Right lobe of liver (tissue), 6 donors: ENCODE measurements at regions not wholly inside any gene's neighbourhood (a gene's known extent, or its start where the extent isn't known, plus 50 kb on each side); places are given as distances from the start of the nearest gene placed in this dataset.

Experiments used
- ATAC-seq, 4 donors: fragments of 200-7000 bp; cut with Tn5 transposase; one replicate each; pipeline ENCODE4 v1.9.1; 2020; ENCODE audit warnings: mild to moderate bottlenecking in 4 of 4, moderate library complexity in 4 of 4
- DNase-seq, 3 donors: peaks; one replicate each; pipeline ENCODE4 v3.0.0-alpha.2; 2020
- H3K27ac ChIP-seq, 3 donors: fragments of 200-600 bp; one replicate each; pipeline ENCODE4 v1.8.0; 2022
- H3K27me3 ChIP-seq, 2 donors: fragments of 200-600 bp; one replicate each; pipeline ENCODE4 v1.8.0; 2022
- H3K36me3 ChIP-seq, 4 donors: fragments of 200-600 bp; sonication (generic) in 1 of 4; one replicate each; pipeline versions ENCODE4 v1.5.1 to v1.8.0; 2017 to 2022; ENCODE audit warnings: control low read depth in 1 of 4
- H3K4me1 ChIP-seq, 4 donors: fragments of 200-600 bp; sonication (generic) in 1 of 4; one replicate each; pipeline versions ENCODE4 v1.5.1 to v1.8.0; 2017 to 2022; ENCODE audit warnings: control low read depth in 1 of 4
- H3K4me3 ChIP-seq, 3 donors: fragments of 200-600 bp; one replicate each; pipeline ENCODE4 v1.8.0; 2022
- H3K9me3 ChIP-seq, 4 donors: fragments of 200-600 bp; sonication (generic) in 1 of 4; one replicate each; pipeline versions ENCODE4 v1.5.1 to v1.8.0; 2017 to 2022; ENCODE audit warnings: control low read depth in 1 of 4
- POLR2A ChIP-seq: fragments of 450-650 bp; IDR thresholded peaks from one replicate; pipeline ENCODE4 v1.6.1; 2017; ENCODE audit warnings: antibody characterized with exemption, mild to moderate bottlenecking
- WGBS: methylation state at CpG from one replicate; pipeline ENCODE4 v1.1.6; 2018; ENCODE audit warnings: low coverage, low lambda C conversion rate; ENCODE audit not compliant: insufficient coverage; ENCODE audit errors: missing lambda C conversion rate; 5-methylcytosine and 5-hydroxymethylcytosine counted together
- intact Hi-C, 2 donors: fragments of 100-400 bp; cut with DNase I; formaldehyde crosslinking; loops; one replicate each; pipeline versions ENCODE4 v1.11.2 to v1.14.1; 2022
- TF ChIP-seq, protein P1 (sequence below), 4 donors: fragments of 200-600 bp in 3 of 4; fragments of 450-650 bp in 1 of 4; IDR thresholded peaks; one replicate each; pipeline versions ENCODE4 v1.5.1 to v1.8.0; 2016 to 2022; ENCODE audit warnings: antibody characterized with exemption in 4 of 4, mild to moderate bottlenecking in 2 of 4
- donor health status: DM: no; HTN: yes; CAD: no.
- donor health status: DM: no; HTN: no; CAD: no.
- donor health status: DM: no; HTN: no; CAD: no.
- donor health status: DM: no; HTN: yes; CAD: no.
- donor health status: DM: no; HTN: yes; CAD: no.

DNA sequence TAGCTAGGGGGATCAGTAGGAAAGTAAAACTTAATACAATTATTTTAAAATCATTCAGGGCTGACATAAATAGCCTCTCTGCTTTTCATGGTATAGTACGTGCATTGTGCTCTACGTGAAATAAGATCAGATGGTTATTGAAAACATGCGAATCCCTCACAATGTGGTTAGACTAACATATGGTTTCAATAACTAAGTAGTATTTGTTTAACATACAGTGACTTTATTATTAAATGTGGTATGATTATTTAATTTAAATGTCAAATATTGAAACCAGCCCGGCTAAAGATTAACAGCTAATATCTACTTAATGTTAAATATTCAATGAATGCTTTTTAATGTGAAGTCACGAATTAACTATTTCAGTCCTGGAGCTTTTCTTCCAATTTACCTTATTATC is 473.9 kb upstream of the THBS1 start:
- ATAC-seq = no peak
- Histone ChIP-seq H3K9me3 (no peaks in the 10 kb centered on the region), H3K27ac (no peak overlapping the region), H3K36me3 (no peaks in the 10 kb centered on the region), H3K4me1 (no peaks in the 10 kb centered on the region), H3K27me3 (no peaks in the 10 kb centered on the region), H3K4me3 (no peak overlapping the region)
- DNase-seq = no peak
- intact Hi-C loops = no loop called here
- TF ChIP-seq POLR2A = no peak
- TF ChIP-seq, protein P1, sequence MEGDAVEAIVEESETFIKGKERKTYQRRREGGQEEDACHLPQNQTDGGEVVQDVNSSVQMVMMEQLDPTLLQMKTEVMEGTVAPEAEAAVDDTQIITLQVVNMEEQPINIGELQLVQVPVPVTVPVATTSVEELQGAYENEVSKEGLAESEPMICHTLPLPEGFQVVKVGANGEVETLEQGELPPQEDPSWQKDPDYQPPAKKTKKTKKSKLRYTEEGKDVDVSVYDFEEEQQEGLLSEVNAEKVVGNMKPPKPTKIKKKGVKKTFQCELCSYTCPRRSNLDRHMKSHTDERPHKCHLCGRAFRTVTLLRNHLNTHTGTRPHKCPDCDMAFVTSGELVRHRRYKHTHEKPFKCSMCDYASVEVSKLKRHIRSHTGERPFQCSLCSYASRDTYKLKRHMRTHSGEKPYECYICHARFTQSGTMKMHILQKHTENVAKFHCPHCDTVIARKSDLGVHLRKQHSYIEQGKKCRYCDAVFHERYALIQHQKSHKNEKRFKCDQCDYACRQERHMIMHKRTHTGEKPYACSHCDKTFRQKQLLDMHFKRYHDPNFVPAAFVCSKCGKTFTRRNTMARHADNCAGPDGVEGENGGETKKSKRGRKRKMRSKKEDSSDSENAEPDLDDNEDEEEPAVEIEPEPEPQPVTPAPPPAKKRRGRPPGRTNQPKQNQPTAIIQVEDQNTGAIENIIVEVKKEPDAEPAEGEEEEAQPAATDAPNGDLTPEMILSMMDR (IDR thresholded peaks at IDR 0.05) = no peak
- 65% methylated on average over 5 of the region's 5 CpGs for WGBS

DNA sequence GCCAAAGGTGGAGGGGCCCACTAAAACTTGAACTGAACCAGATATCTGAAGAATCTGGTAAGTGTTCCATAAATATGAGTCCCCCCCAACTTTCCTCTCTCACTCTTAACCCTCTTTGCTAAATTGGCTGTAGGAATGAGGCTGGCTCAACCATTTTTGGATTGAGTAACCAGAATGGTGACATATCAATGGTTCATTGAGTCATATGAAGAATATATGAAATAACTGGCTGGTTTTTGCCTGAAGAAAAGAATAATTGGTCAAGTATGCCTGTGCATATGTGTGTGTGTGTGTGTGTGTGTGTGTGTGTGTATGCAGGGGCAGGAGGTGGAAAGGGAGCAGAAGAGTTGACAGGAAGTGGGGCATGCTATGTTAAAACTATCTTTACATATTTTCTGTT is 472.9 kb upstream of the THBS1 start:
- Histone ChIP-seq H3K9me3 (no peaks in the 10 kb centered on the region), H3K4me3 (no peak overlapping the region), H3K27me3 (no peaks in the 10 kb centered on the region), H3K36me3 (no peaks in the 10 kb centered on the region), H3K4me1 (no peaks in the 10 kb centered on the region), H3K27ac (no peak overlapping the region)
- ATAC-seq = no peak
- DNase-seq = no peak
- TF ChIP-seq, protein P1 (IDR thresholded peaks at IDR 0.05) = no peak
- TF ChIP-seq POLR2A = no peak
- intact Hi-C loops = no loop called here

DNA sequence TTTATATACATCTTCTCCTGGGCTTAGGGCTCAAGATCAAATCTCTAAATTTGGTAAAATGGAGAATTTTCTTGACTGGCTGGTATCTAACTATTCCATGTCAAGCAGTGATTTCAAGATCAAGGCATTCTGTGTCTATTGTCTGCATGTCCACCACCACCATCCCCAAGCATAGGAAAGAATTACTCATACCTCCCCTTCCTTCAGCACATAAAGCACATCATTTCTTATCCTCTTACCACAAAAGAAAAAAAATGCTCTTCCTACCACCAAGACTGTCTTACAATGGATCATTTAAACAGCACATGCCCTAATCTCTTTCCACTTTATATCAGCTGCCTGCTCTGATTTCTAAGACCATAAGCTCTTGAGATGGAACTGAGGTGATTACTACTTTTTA is 470.5 kb upstream of the THBS1 start:
- DNase-seq (no peak), ATAC-seq (no peak)
- Histone ChIP-seq H3K27me3 (no peaks in the 10 kb centered on the region), H3K4me3 (no peak overlapping the region), H3K36me3 (no peaks in the 10 kb centered on the region), H3K27ac (no peak overlapping the region), H3K4me1 (no peaks in the 10 kb centered on the region), H3K9me3 (no peaks in the 10 kb centered on the region)
- intact Hi-C loops = no loop called here
- no peak for TF ChIP-seq POLR2A

DNA sequence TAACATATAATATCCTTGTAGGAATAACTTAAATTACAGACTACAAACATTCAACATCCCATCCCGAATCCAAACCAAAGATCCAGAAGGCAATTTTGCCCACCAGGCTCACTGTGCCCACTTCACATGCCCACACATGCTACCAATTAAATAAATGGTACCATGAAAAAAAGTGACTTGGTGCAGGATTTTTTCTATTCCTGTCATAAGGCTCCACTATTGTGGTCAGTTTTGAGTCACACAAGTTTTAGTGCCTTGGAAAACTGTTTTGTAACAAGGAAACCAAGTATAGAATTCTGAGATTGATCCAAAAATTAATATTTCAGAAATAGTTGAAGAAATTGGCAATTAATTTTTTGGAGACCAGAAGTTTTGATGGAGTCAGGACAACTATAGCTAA is 470.1 kb upstream of the THBS1 start:
- intact Hi-C loops = no loop called here
- Histone ChIP-seq H3K4me1 (no peaks in the 10 kb centered on the region), H3K27me3 (no peaks in the 10 kb centered on the region), H3K36me3 (no peaks in the 10 kb centered on the region), H3K4me3 (no peak overlapping the region), H3K9me3 (no peaks in the 10 kb centered on the region), H3K27ac (no peak overlapping the region)
- DNase-seq (no peak), ATAC-seq (no peak)
- WGBS = 42% methylated on average over 1 of the region's 1 CpG
- TF ChIP-seq, protein P1 (IDR thresholded peaks at IDR 0.05) = no peak
- TF ChIP-seq POLR2A = no peak

DNA sequence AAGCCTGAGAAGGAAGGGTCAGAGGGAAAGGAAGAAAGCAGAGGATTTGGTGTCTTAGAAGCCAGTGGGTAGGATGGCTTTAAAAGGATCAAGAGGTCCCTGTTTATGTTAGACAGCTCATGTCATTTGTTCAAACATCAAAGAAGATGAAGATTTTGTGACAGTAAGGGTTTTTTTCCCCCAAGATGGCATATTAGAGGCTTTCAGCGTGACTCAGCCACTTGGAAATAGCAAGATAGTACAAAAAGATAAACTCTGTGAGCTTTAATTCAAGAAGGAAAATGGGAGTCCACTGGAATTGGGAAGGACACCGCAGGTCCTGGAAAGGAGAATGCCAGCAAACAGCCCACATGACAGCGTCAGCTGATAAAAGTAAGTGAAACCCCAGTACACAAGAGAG is 467.1 kb upstream of the THBS1 start:
- H3K36me3 ChIP-seq = no peaks in the 10 kb centered on the region
- TF ChIP-seq, protein P1 (IDR thresholded peaks at IDR 0.05) = no peak
- no peak for TF ChIP-seq POLR2A
- intact Hi-C loops = no loop called here
- H3K4me1 ChIP-seq = no peaks in the 10 kb centered on the region
- no peak overlapping the region for H3K27ac ChIP-seq
- WGBS = 65% methylated on average over 3 of the region's 3 CpGs
- peaks cover 0 to 6% (median 0%) of the 10 kb centered on the region in 4 donors for H3K9me3 ChIP-seq
- DNase-seq (no peak), ATAC-seq (no peak)
- no peaks in the 10 kb centered on the region for H3K27me3 ChIP-seq
- no peak overlapping the region for H3K4me3 ChIP-seq
